GM20000 (cell line): ENCODE measurements at regions not wholly inside any gene's neighbourhood (a gene's known extent, or its start where the extent isn't known, plus 50 kb on each side); places are given as distances from the start of the nearest gene placed in this dataset.

Experiments used
- DNase-seq: peaks from one replicate; pipeline ENCODE4 v3.0.0; 2012; ENCODE audit warnings: low spot score
- TF ChIP-seq, protein P1 (sequence below): IDR thresholded peaks from 2 replicates; pipeline ENCODE4 v1.5.1; 2012; ENCODE audit warnings: mild to moderate bottlenecking, control low read depth; ENCODE audit errors: extremely low read depth, missing control alignments

DNA sequence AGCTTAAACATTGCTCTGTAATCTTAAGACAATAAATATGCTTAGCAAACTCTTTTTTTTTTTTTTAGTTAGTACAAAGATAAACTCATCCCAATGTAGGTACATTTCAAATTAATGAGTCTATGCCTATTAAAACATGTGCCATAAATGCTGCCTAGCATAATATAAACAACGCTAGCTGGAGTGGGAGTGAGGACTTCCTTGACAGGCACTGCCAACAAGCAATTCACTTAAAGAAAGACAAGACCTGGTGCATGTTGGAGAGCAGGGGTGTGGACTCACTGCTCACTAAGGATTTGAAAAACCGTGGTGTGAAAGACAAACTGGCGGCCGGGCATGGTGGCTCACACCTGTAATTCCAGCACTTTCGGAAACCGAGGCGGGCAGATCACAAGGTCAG, 187.2 kb upstream of the RGS6 start:
- no peak for DNase-seq
- TF ChIP-seq, protein P1, sequence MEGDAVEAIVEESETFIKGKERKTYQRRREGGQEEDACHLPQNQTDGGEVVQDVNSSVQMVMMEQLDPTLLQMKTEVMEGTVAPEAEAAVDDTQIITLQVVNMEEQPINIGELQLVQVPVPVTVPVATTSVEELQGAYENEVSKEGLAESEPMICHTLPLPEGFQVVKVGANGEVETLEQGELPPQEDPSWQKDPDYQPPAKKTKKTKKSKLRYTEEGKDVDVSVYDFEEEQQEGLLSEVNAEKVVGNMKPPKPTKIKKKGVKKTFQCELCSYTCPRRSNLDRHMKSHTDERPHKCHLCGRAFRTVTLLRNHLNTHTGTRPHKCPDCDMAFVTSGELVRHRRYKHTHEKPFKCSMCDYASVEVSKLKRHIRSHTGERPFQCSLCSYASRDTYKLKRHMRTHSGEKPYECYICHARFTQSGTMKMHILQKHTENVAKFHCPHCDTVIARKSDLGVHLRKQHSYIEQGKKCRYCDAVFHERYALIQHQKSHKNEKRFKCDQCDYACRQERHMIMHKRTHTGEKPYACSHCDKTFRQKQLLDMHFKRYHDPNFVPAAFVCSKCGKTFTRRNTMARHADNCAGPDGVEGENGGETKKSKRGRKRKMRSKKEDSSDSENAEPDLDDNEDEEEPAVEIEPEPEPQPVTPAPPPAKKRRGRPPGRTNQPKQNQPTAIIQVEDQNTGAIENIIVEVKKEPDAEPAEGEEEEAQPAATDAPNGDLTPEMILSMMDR = no peak

DNA sequence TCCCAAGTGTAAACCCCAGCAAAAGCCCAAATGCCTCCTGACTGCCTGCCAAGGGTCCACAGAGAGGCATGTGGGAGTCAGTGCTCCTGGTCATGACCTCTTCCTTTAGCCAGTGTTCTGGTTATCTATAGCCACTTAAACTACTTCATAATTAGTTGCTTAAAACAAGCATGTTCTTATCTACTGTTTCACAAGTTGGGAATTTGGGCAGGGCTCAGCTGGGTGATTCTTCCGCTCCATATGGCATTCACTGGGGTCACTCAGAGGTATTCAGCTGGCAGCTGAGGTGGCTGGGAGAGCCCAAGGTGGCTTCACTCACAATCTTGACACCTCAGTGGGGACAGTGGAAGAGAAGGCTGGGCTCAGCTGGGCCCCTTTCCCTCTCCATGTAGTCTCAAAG, 184.0 kb upstream of the RGS6 start:
- TF ChIP-seq, protein P1 = no peak
- DNase-seq = no peak

GRCh38 chr14:71749613-71750238, 182.5 kb upstream of the RGS6 start:
- TF ChIP-seq, protein P1 = no peak
- no peak for DNase-seq

- DNase-seq = no peak
- TF ChIP-seq, protein P1 = no peak
Measured at GRCh38 chr14:71751264-71751663, 181.0 kb upstream of the RGS6 start.

GRCh38 chr14:71752111-71752738, 180.0 kb upstream of the RGS6 start:
- DNase-seq = no peak
- TF ChIP-seq, protein P1 = no peak

GRCh38 chr14:71753126-71753830, 179.0 kb upstream of the RGS6 start:
- peak; percentile 80 for DNase-seq
- TF ChIP-seq, protein P1 = peak; percentile 79

GRCh38 chr14:71753976-71754375, 178.3 kb upstream of the RGS6 start:
- TF ChIP-seq, protein P1 = no peak
- no peak for DNase-seq
